Gastrocnemius medialis (tissue), 4 donors: ENCODE measurements at regions not wholly inside any gene's neighbourhood (a gene's known extent, or its start where the extent isn't known, plus 50 kb on each side); places are given as distances from the start of the nearest gene placed in this dataset.

Experiments used
- CTCF ChIP-seq, 5 experiments: fragments of 450-650 bp in 3 of 5; fragments of 200-600 bp in 2 of 5; sonication (generic) in 2 of 5; IDR thresholded peaks in 4 of 5; conservative IDR thresholded peaks in 1 of 5; 1 replicate in 4 of 5; 2 replicates in 1 of 5; pipeline ENCODE4 v1.5.1; 2016 to 2019; ENCODE audit warnings: antibody characterized with exemption in 5 of 5, mild to moderate bottlenecking in 3 of 5, moderate library complexity in 3 of 5
- POLR2A ChIP-seq, 2 donors: fragments of 450-650 bp; IDR thresholded peaks; one replicate each; pipeline ENCODE4 v1.6.1; 2017; ENCODE audit warnings: antibody characterized with exemption in 2 of 2, mild to moderate bottlenecking in 2 of 2, moderate library complexity in 2 of 2

GRCh38 chr6:113120582-113121285, 736.4 kb upstream of the MARCKS start:
- TF ChIP-seq POLR2A (IDR thresholded peaks at IDR 0.05) (no peak), CTCF (IDR thresholded peaks at IDR 0.05 in 4 of 5, conservative IDR thresholded peaks at IDR 0.05 in 1 of 5) (no peak)
